HCT116 (cell line): ENCODE measurements at regions not wholly inside any gene's neighbourhood (a gene's known extent, or its start where the extent isn't known, plus 50 kb on each side); places are given as distances from the start of the nearest gene placed in this dataset.

Experiments used
- ATAC-seq: fragments of 200-7000 bp; cut with Tn5 transposase; 2 replicates; pipeline ENCODE4 v1.9.1; 2020; ENCODE audit warnings: mild to moderate bottlenecking, moderate library complexity
- BruUV-seq: library from RNA; stranded (reverse); fragments of 400-500 nt; replicated peaks from 2 replicates; lab custom pipeline; 2021; lab: Mats Ljungman, UMichigan
- CTCF ChIA-PET: fragments of 300-600 bp; sonication (Branson Sonifier 250); formaldehyde crosslinking; loops from one replicate; lab custom pipeline; 2021; ENCODE audit warnings: antibody characterized with exemption; lab: Charles Lee
- POLR2A ChIA-PET: fragments of 300-600, 350-600 bp; sonication (Branson Sonifier 250); formaldehyde crosslinking; loops from one replicate; lab custom pipeline; 2021; ENCODE audit warnings: antibody characterized with exemption; lab: Charles Lee
- RAD21 ChIA-PET, 2 experiments: fragments of 300-600 bp; sonication (Branson Sonifier 250); formaldehyde crosslinking; loops; one replicate each; lab custom pipeline; 2023; ENCODE audit warnings: low total read pairs in 2 of 2; ENCODE audit not compliant: uncharacterized antibody in 2 of 2, unreplicated experiment in 2 of 2, low non-redundant PET in 1 of 2; lab: Charles Lee
- DNase-seq: peaks from one replicate; pipeline ENCODE4 v3.0.0-alpha.2; 2010; ENCODE audit warnings: low read depth, low spot score
- H2AFZ ChIP-seq: fragments of 200-600 bp; shearing (Covaris generic), sonication (generic); 2 replicates; pipeline ENCODE4 v1.6.1; 2017; ENCODE audit warnings: low read depth, mixed run types, mixed read lengths, antibody characterized with exemption, low read length; ENCODE audit not compliant: poor library complexity, severe bottlenecking
- H3K27ac ChIP-seq: 2 replicates; pipeline ENCODE4 v1.5.1; 2012; ENCODE audit warnings: low read depth, low read length
- H3K27me3 ChIP-seq: fragments of 200-600 bp; sonication (generic); 2 replicates; pipeline ENCODE4 v1.6.1; 2016; ENCODE audit warnings: mixed run types, low read length, mixed read lengths; ENCODE audit not compliant: insufficient read depth
- H3K36me3 ChIP-seq, 2 experiments: fragments of 200-500 bp in 1 of 2; fragments of 200-600 bp in 1 of 2; sonication (Bioruptor generic) in 1 of 2; sonication (generic) in 1 of 2; 2 replicates each; pipeline versions ENCODE4 v1.5.1 to v1.6.1; 2014 to 2016; ENCODE audit warnings: low read length in 2 of 2, inconsistent platforms in 1 of 2, mixed read lengths in 1 of 2, mixed run types in 1 of 2; ENCODE audit not compliant: insufficient read depth in 2 of 2, control insufficient read depth in 1 of 2
- H3K4me1 ChIP-seq, 2 experiments: fragments of 200-600 bp in 1 of 2; sonication (generic) in 1 of 2; 2 replicates each; pipeline versions ENCODE4 v1.5.1 to v1.6.1; 2012 to 2017; ENCODE audit warnings: low read length in 2 of 2, inconsistent platforms in 1 of 2, mild to moderate bottlenecking in 1 of 2, mixed read lengths in 1 of 2, mixed run types in 1 of 2, moderate library complexity in 1 of 2; ENCODE audit not compliant: insufficient read depth in 2 of 2, control insufficient read depth in 1 of 2
- H3K4me2 ChIP-seq: fragments of 200-600 bp; sonication (generic); 2 replicates; pipeline ENCODE4 v1.6.1; 2017; ENCODE audit warnings: mixed run types, low read length, mixed read lengths
- H3K4me3 ChIP-seq, 2 experiments: fragments of 200-600 bp in 1 of 2; sonication (generic) in 1 of 2; replicated peaks in 1 of 2; 2 replicates each; pipeline ENCODE4 v1.5.1; 2011 to 2016; ENCODE audit warnings: low read length in 2 of 2, control low read depth in 1 of 2, low read depth in 1 of 2, mild to moderate bottlenecking in 1 of 2, mixed read lengths in 1 of 2, mixed run types in 1 of 2
- H3K79me2 ChIP-seq: fragments of 200-600 bp; sonication (generic); 2 replicates; pipeline ENCODE4 v1.6.1; 2017; ENCODE audit warnings: mild to moderate bottlenecking, mixed run types, low read length, moderate library complexity, mixed read lengths; ENCODE audit not compliant: insufficient read depth
- H3K9ac ChIP-seq: fragments of 200-600 bp; sonication (generic); 2 replicates; pipeline ENCODE4 v1.6.1; 2016; ENCODE audit warnings: low read length, mixed read lengths
- H3K9me2 ChIP-seq: fragments of 200-600 bp; sonication (generic), shearing (Covaris generic); 2 replicates; pipeline ENCODE4 v1.6.1; 2017; ENCODE audit warnings: mixed run types, mild to moderate bottlenecking, moderate library complexity; ENCODE audit not compliant: insufficient read depth
- H3K9me3 ChIP-seq, 2 experiments: fragments of 200-500 bp in 1 of 2; fragments of 200-600 bp in 1 of 2; sonication (Bioruptor generic) in 1 of 2; sonication (generic) in 1 of 2; 2 replicates each; pipeline ENCODE4 v1.6.1; 2014 to 2017; ENCODE audit warnings: low read length in 2 of 2, mixed read lengths in 2 of 2, inconsistent platforms in 1 of 2, low read depth in 1 of 2, mild to moderate bottlenecking in 1 of 2, mixed run types in 1 of 2, moderate library complexity in 1 of 2; ENCODE audit not compliant: control insufficient read depth in 1 of 2, insufficient read depth in 1 of 2
- H4K20me1 ChIP-seq: fragments of 200-600 bp; sonication (generic), shearing (Covaris generic); 2 replicates; pipeline ENCODE4 v1.6.1; 2017; ENCODE audit warnings: mixed run types, mild to moderate bottlenecking, moderate library complexity; ENCODE audit not compliant: insufficient read depth
- ATF3 ChIP-seq: IDR thresholded peaks from 2 replicates; pipeline ENCODE4 v1.6.1; 2012
- CBX3 ChIP-seq: IDR thresholded peaks from 2 replicates; pipeline ENCODE4 v1.6.1; 2012; ENCODE audit warnings: low read depth
- EGR1 ChIP-seq: IDR thresholded peaks from 2 replicates; pipeline ENCODE4 v1.6.1; 2012; ENCODE audit warnings: low read depth
- ELF1 ChIP-seq: IDR thresholded peaks from 2 replicates; pipeline ENCODE4 v1.6.1; 2012; ENCODE audit warnings: low read depth, borderline replicate concordance
- EZH2phosphoT487 ChIP-seq: fragments of 200-600 bp; IDR thresholded peaks from 2 replicates; pipeline ENCODE4 v1.6.1; 2018; ENCODE audit warnings: antibody characterized with exemption, borderline replicate concordance
- POLR2AphosphoS5 ChIP-seq: IDR thresholded peaks from 2 replicates; pipeline ENCODE4 v1.6.1; 2011; ENCODE audit warnings: mild to moderate bottlenecking, low read depth, low read length, moderate library complexity
- RAD21 ChIP-seq: IDR thresholded peaks from 2 replicates; pipeline ENCODE4 v1.6.1; 2012; ENCODE audit warnings: low read depth, mild to moderate bottlenecking
- SIN3A ChIP-seq: IDR thresholded peaks from 2 replicates; pipeline ENCODE4 v1.6.1; 2012; ENCODE audit warnings: low read depth
- SP1 ChIP-seq: IDR thresholded peaks from 2 replicates; pipeline ENCODE4 v1.6.1; 2012; ENCODE audit warnings: low read depth
- SRF ChIP-seq: IDR thresholded peaks from 2 replicates; pipeline ENCODE4 v1.6.1; 2012; ENCODE audit warnings: low read depth
- TCF7L2 ChIP-seq: IDR thresholded peaks from 2 replicates; pipeline ENCODE4 v1.7.0; 2011; ENCODE audit warnings: borderline replicate concordance, inconsistent platforms; ENCODE audit not compliant: insufficient read depth, insufficient read length; ENCODE audit errors: extremely low read depth
- YY1 ChIP-seq: IDR thresholded peaks from 2 replicates; pipeline ENCODE4 v1.6.1; 2011; ENCODE audit warnings: low read length, low read depth, moderate library complexity, mild to moderate bottlenecking; ENCODE audit not compliant: insufficient replicate concordance; ENCODE audit errors: extremely low read depth
- ZFX ChIP-seq: fragments of 450-650 bp; IDR thresholded peaks from 2 replicates; pipeline ENCODE4 v1.6.1; 2017
- ZNF274 ChIP-seq: fragments of 200-500 bp; sonication (Bioruptor generic); IDR thresholded peaks from 2 replicates; pipeline ENCODE4 v1.6.1; 2014; ENCODE audit warnings: mild to moderate bottlenecking, low read depth, low read length, inconsistent platforms
- intact Hi-C: fragments of 100-400 bp; cut with micrococcal nuclease; formaldehyde crosslinking; loops from 2 replicates; pipeline ENCODE4 v1.10.0; 2022
- TF ChIP-seq, protein P1 (sequence below): IDR thresholded peaks from 2 replicates; pipeline ENCODE4 v1.6.1; 2012
- TF ChIP-seq, protein P2 (sequence below), 3 experiments: fragments of 200-600 bp in 1 of 3; sonication (generic) in 1 of 3; IDR thresholded peaks in 2 of 3; conservative IDR thresholded peaks in 1 of 3; 2 replicates each; pipeline ENCODE4 v1.5.1; 2012 to 2017; ENCODE audit warnings: low read depth in 2 of 3, low read length in 2 of 3, antibody characterized with exemption in 1 of 3, borderline replicate concordance in 1 of 3, control low read depth in 1 of 3, mild to moderate bottlenecking in 1 of 3, mixed read lengths in 1 of 3, mixed run types in 1 of 3, moderate library complexity in 1 of 3; ENCODE audit not compliant: insufficient read depth in 1 of 3
- TF ChIP-seq, protein P3 (sequence below): IDR thresholded peaks from 2 replicates; pipeline ENCODE4 v1.6.1; 2012; ENCODE audit warnings: low read depth

- H3K9me3 ChIP-seq: no peaks in the 10 kb centered on the region
- intact Hi-C loops: no loop called here
- no peak overlapping the region for H3K27ac ChIP-seq
- BruUV-seq: no TSS peak
- no peak overlapping the region for H3K4me3 ChIP-seq
- H3K4me1 ChIP-seq: no peaks in the 10 kb centered on the region; a peak in 1 of 4 replicates
- H3K9ac ChIP-seq: no peak overlapping the region
- ChIA-PET CTCF (no interaction called here), POLR2A (no interaction called here), RAD21 (no interaction called here)
- no peak overlapping the region for H2AFZ ChIP-seq
- ATAC-seq (no peak), DNase-seq (no peak)
- no peaks in the 10 kb centered on the region for H3K36me3 ChIP-seq
- no peaks in the 10 kb centered on the region for H3K79me2 ChIP-seq
- H3K9me2 ChIP-seq: no peaks in the 10 kb centered on the region
- H4K20me1 ChIP-seq: no peaks in the 10 kb centered on the region
- TF ChIP-seq, protein P1, sequence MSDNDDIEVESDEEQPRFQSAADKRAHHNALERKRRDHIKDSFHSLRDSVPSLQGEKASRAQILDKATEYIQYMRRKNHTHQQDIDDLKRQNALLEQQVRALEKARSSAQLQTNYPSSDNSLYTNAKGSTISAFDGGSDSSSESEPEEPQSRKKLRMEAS: no peak
- TF ChIP-seq SP1 (no peak), EZH2phosphoT487 (no peak), ATF3 (no peak), ZFX (no peak), POLR2AphosphoS5 (no peak), YY1 (no peak), ELF1 (no peak), ZNF274 (no peak), CBX3 (no peak), TCF7L2 (no peak), SRF (no peak), RAD21 (no peak), SIN3A (no peak), EGR1 (no peak)
- TF ChIP-seq, protein P2, sequence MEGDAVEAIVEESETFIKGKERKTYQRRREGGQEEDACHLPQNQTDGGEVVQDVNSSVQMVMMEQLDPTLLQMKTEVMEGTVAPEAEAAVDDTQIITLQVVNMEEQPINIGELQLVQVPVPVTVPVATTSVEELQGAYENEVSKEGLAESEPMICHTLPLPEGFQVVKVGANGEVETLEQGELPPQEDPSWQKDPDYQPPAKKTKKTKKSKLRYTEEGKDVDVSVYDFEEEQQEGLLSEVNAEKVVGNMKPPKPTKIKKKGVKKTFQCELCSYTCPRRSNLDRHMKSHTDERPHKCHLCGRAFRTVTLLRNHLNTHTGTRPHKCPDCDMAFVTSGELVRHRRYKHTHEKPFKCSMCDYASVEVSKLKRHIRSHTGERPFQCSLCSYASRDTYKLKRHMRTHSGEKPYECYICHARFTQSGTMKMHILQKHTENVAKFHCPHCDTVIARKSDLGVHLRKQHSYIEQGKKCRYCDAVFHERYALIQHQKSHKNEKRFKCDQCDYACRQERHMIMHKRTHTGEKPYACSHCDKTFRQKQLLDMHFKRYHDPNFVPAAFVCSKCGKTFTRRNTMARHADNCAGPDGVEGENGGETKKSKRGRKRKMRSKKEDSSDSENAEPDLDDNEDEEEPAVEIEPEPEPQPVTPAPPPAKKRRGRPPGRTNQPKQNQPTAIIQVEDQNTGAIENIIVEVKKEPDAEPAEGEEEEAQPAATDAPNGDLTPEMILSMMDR (IDR thresholded peaks at IDR 0.05 in 2 of 3, conservative IDR thresholded peaks at IDR 0.05 in 1 of 3; ENCODE audit: borderline replicate concordance in 1 of 3, insufficient read depth in 1 of 3, low read depth in 2 of 3, low read length in 2 of 3): no peak
- TF ChIP-seq, protein P3, sequence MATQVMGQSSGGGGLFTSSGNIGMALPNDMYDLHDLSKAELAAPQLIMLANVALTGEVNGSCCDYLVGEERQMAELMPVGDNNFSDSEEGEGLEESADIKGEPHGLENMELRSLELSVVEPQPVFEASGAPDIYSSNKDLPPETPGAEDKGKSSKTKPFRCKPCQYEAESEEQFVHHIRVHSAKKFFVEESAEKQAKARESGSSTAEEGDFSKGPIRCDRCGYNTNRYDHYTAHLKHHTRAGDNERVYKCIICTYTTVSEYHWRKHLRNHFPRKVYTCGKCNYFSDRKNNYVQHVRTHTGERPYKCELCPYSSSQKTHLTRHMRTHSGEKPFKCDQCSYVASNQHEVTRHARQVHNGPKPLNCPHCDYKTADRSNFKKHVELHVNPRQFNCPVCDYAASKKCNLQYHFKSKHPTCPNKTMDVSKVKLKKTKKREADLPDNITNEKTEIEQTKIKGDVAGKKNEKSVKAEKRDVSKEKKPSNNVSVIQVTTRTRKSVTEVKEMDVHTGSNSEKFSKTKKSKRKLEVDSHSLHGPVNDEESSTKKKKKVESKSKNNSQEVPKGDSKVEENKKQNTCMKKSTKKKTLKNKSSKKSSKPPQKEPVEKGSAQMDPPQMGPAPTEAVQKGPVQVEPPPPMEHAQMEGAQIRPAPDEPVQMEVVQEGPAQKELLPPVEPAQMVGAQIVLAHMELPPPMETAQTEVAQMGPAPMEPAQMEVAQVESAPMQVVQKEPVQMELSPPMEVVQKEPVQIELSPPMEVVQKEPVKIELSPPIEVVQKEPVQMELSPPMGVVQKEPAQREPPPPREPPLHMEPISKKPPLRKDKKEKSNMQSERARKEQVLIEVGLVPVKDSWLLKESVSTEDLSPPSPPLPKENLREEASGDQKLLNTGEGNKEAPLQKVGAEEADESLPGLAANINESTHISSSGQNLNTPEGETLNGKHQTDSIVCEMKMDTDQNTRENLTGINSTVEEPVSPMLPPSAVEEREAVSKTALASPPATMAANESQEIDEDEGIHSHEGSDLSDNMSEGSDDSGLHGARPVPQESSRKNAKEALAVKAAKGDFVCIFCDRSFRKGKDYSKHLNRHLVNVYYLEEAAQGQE: no peak
- H3K27me3 ChIP-seq: no peaks in the 10 kb centered on the region
- H3K4me2 ChIP-seq: peak overlapping the region; percentile 18
Measured at GRCh38 chr4:138897811-138898226, 117.8 kb upstream of the NOCT start.
